ENCODE measurements at regions not wholly inside any gene's neighbourhood (a gene's known extent, or its start where the extent isn't known, plus 50 kb on each side); places are given as distances from the start of the nearest gene placed in this dataset.

DNA sequence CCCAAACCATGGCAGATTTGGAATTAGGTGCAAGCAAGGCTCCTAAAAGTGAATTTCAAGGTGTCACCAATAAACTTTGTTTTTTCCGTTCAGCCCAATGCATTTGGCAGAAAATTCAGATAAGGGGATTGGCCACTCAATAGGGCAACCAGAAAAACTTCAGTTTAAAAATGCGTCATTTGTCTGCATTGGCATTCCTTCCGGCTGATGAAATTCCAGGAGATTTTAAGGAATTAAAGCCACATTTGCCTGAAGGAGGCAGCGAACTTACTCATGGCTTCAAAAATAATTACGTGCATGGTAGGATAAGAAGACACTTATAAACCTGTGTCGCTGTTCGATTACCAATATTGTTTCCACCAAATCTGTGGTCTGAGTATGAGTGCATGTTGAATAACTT is 151.9 kb downstream of the SALL1 start:
- Mint-ChIP-seq H3K4me3 (ENCODE audit: unreplicated experiment) (no peak overlapping the region), H3K27ac (ENCODE audit: unreplicated experiment) (no peak overlapping the region), H3K36me3 (ENCODE audit: unreplicated experiment) (no peaks in the 10 kb centered on the region), H3K4me1 (ENCODE audit: unreplicated experiment) (no peaks in the 10 kb centered on the region), H3K27me3 (ENCODE audit: unreplicated experiment) (no peaks in the 10 kb centered on the region), H3K9me3 (ENCODE audit: unreplicated experiment) (peaks cover 6% of the 10 kb centered on the region)
- TF ChIP-seq, protein P1, sequence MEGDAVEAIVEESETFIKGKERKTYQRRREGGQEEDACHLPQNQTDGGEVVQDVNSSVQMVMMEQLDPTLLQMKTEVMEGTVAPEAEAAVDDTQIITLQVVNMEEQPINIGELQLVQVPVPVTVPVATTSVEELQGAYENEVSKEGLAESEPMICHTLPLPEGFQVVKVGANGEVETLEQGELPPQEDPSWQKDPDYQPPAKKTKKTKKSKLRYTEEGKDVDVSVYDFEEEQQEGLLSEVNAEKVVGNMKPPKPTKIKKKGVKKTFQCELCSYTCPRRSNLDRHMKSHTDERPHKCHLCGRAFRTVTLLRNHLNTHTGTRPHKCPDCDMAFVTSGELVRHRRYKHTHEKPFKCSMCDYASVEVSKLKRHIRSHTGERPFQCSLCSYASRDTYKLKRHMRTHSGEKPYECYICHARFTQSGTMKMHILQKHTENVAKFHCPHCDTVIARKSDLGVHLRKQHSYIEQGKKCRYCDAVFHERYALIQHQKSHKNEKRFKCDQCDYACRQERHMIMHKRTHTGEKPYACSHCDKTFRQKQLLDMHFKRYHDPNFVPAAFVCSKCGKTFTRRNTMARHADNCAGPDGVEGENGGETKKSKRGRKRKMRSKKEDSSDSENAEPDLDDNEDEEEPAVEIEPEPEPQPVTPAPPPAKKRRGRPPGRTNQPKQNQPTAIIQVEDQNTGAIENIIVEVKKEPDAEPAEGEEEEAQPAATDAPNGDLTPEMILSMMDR (IDR thresholded peaks at IDR 0.05): no peak
- no peak for DNase-seq (ENCODE audit: extremely low spot score, unreplicated experiment)

- no peaks in the 10 kb centered on the region for H3K36me3 Mint-ChIP-seq (ENCODE audit: unreplicated experiment)
- no peak overlapping the region for H3K4me3 Mint-ChIP-seq (ENCODE audit: unreplicated experiment)
- DNase-seq (ENCODE audit: extremely low spot score, unreplicated experiment): no peak
- no peak overlapping the region for H3K27ac Mint-ChIP-seq (ENCODE audit: unreplicated experiment)
- TF ChIP-seq, protein P1 (IDR thresholded peaks at IDR 0.05): no peak
- no peaks in the 10 kb centered on the region for H3K4me1 Mint-ChIP-seq (ENCODE audit: unreplicated experiment)
- peaks cover 6% of the 10 kb centered on the region for H3K9me3 Mint-ChIP-seq (ENCODE audit: unreplicated experiment)
- no peaks in the 10 kb centered on the region for H3K27me3 Mint-ChIP-seq (ENCODE audit: unreplicated experiment)
Observed at GRCh38 chr16:50998411-50998810, 152.7 kb downstream of the SALL1 start.

DNA sequence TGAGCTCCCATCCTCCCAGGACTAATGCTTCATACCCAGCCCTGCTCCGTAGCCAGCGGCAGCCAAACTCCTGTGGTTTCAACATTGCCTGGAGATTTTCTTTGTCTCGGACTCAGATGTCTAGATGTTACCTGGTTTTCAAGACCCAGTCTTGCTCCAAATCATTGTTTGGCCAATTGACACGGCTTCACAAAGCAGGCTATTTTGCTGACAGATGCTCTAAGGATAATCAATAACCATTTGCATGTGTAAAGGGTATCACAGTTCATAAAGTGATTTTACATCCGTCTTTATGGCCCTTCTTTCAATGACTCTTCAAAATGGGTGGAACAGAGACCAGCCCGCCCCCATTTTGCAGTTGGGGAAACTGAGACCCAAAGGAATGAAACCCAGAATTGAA is 153.4 kb downstream of the SALL1 start:
- DNase-seq (ENCODE audit: extremely low spot score, unreplicated experiment): no peak
- H3K9me3 Mint-ChIP-seq (ENCODE audit: unreplicated experiment): peaks cover 6% of the 10 kb centered on the region
- H3K4me1 Mint-ChIP-seq (ENCODE audit: unreplicated experiment): no peaks in the 10 kb centered on the region
- no peaks in the 10 kb centered on the region for H3K36me3 Mint-ChIP-seq (ENCODE audit: unreplicated experiment)
- H3K4me3 Mint-ChIP-seq (ENCODE audit: unreplicated experiment): no peak overlapping the region
- H3K27ac Mint-ChIP-seq (ENCODE audit: unreplicated experiment): no peak overlapping the region
- no peaks in the 10 kb centered on the region for H3K27me3 Mint-ChIP-seq (ENCODE audit: unreplicated experiment)
- TF ChIP-seq, protein P1 (IDR thresholded peaks at IDR 0.05): no peak

DNA sequence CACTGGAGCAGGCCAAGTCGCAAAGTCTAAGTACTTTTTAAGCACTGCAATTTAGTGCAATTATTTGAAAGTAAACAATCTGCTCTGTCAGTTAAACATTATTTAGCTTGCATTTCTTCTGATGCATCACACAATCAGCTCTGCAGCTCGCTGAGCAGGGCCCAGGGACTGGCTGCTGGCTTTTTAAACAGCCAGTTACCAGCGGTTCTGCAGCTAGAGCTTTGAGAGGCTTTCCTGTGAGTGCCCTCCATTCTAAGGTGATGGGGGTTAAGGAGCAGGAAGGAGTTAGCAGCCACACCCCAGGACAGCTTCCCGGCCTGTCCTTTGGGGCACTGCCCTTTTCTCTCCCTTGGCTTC is 154.3 kb downstream of the SALL1 start:
- no peaks in the 10 kb centered on the region for H3K36me3 Mint-ChIP-seq (ENCODE audit: unreplicated experiment)
- no peaks in the 10 kb centered on the region for H3K4me1 Mint-ChIP-seq (ENCODE audit: unreplicated experiment)
- H3K9me3 Mint-ChIP-seq (ENCODE audit: unreplicated experiment): peaks cover 6% of the 10 kb centered on the region
- DNase-seq (ENCODE audit: extremely low spot score, unreplicated experiment): no peak
- no peaks in the 10 kb centered on the region for H3K27me3 Mint-ChIP-seq (ENCODE audit: unreplicated experiment)
- H3K27ac Mint-ChIP-seq (ENCODE audit: unreplicated experiment): no peak overlapping the region
- TF ChIP-seq, protein P1 (IDR thresholded peaks at IDR 0.05): no peak
- no peak overlapping the region for H3K4me3 Mint-ChIP-seq (ENCODE audit: unreplicated experiment)

DNA sequence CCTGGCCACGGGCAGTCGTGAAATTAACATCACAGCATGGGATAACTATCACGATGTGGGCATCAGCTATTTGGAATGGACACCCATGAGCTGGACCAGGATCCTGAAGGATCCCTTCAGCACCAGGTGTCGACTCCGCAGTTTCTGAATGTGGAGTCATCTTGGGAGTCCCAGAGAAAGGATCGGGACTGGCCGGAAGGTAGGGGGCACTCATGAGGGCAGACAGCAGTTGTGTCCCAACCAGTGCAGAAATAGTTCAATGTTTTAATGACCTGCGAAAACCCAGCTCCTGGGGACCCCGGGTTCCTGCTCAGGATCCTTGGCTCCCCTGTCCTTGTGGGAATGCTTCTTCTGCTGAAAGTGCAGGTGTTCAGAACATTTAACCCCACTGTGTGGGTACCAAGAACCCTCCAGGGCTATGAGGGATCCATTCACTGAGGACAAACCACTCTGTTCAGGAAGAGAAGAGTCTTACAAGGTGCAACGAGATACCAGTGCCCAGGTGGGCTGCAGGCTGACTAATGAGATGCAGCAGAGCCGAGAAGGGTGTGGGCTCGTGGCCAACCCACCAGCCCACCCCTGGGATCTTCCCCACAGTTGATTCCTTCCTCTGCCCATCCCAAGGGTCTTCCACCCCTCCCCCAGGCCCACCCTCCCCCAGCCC is 154.8 kb downstream of the SALL1 start:
- no peaks in the 10 kb centered on the region for H3K27me3 Mint-ChIP-seq (ENCODE audit: unreplicated experiment)
- no peaks in the 10 kb centered on the region for H3K4me1 Mint-ChIP-seq (ENCODE audit: unreplicated experiment)
- H3K9me3 Mint-ChIP-seq (ENCODE audit: unreplicated experiment): peaks cover 6% of the 10 kb centered on the region
- no peak overlapping the region for H3K4me3 Mint-ChIP-seq (ENCODE audit: unreplicated experiment)
- H3K36me3 Mint-ChIP-seq (ENCODE audit: unreplicated experiment): no peaks in the 10 kb centered on the region
- TF ChIP-seq, protein P1 (IDR thresholded peaks at IDR 0.05): no peak
- DNase-seq (ENCODE audit: extremely low spot score, unreplicated experiment): no peak
- H3K27ac Mint-ChIP-seq (ENCODE audit: unreplicated experiment): no peak overlapping the region
